Kidney epithelial cell (primary cell): ENCODE measurements at regions not wholly inside any gene's neighbourhood (a gene's known extent, or its start where the extent isn't known, plus 50 kb on each side); places are given as distances from the start of the nearest gene placed in this dataset.

Experiments used
- DNase-seq: peaks from one replicate; pipeline ENCODE4 v3.0.0-alpha.2; 2010; ENCODE audit warnings: low read depth
- H3K27me3 ChIP-seq: 2 replicates; pipeline ENCODE4 v1.6.0; 2011; ENCODE audit warnings: low read length; ENCODE audit not compliant: control insufficient read depth, insufficient read depth
- H3K36me3 ChIP-seq: 2 replicates; pipeline ENCODE4 v1.5.1; 2011; ENCODE audit warnings: low read length; ENCODE audit not compliant: control insufficient read depth, insufficient read depth
- H3K4me3 ChIP-seq: 2 replicates; pipeline ENCODE4 v1.5.1; 2011; ENCODE audit warnings: low read depth, mild to moderate bottlenecking, control low read depth, low read length
- CTCF ChIP-seq: IDR thresholded peaks from 2 replicates; pipeline ENCODE4 v1.5.1; 2011; ENCODE audit warnings: mild to moderate bottlenecking, moderate library complexity, low read length, control low read depth, inconsistent platforms; ENCODE audit not compliant: insufficient read depth, poor library complexity, severe bottlenecking

- Histone ChIP-seq H3K36me3 (no peaks in the 10 kb centered on the region), H3K4me3 (no peak overlapping the region), H3K27me3 (no peaks in the 10 kb centered on the region)
- no peak for DNase-seq
- no peak for TF ChIP-seq CTCF
Measured at GRCh38 chr5:88952996-88953643, 70.1 kb upstream of the MEF2C start.

- TF ChIP-seq CTCF, result no peak
- Histone ChIP-seq H3K36me3 (no peaks in the 10 kb centered on the region), H3K27me3 (no peaks in the 10 kb centered on the region), H3K4me3 (no peak overlapping the region)
- no peak for DNase-seq
Measured at GRCh38 chr5:88952344-88952743, 69.4 kb upstream of the MEF2C start.

- DNase-seq, result no peak
- no peak for TF ChIP-seq CTCF
- no peaks in the 10 kb centered on the region for H3K27me3 ChIP-seq
- H3K36me3 ChIP-seq, result no peaks in the 10 kb centered on the region
- no peak overlapping the region for H3K4me3 ChIP-seq
Measured at GRCh38 chr5:88951457-88951856, 68.5 kb upstream of the MEF2C start.

- Histone ChIP-seq H3K36me3 (no peaks in the 10 kb centered on the region), H3K27me3 (no peaks in the 10 kb centered on the region), H3K4me3 (no peak overlapping the region)
- no peak for DNase-seq
- TF ChIP-seq CTCF, result no peak
Measured at GRCh38 chr5:88948746-88949600, 66.0 kb upstream of the MEF2C start.

- no peak for TF ChIP-seq CTCF
- Histone ChIP-seq H3K27me3 (no peaks in the 10 kb centered on the region), H3K4me3 (no peak overlapping the region), H3K36me3 (no peaks in the 10 kb centered on the region)
- DNase-seq, result no peak
Measured at GRCh38 chr5:88944751-88945531, 62.0 kb upstream of the MEF2C start.
